ENCODE measurements at regions not wholly inside any gene's neighbourhood (a gene's known extent, or its start where the extent isn't known, plus 50 kb on each side); places are given as distances from the start of the nearest gene placed in this dataset.

DNA sequence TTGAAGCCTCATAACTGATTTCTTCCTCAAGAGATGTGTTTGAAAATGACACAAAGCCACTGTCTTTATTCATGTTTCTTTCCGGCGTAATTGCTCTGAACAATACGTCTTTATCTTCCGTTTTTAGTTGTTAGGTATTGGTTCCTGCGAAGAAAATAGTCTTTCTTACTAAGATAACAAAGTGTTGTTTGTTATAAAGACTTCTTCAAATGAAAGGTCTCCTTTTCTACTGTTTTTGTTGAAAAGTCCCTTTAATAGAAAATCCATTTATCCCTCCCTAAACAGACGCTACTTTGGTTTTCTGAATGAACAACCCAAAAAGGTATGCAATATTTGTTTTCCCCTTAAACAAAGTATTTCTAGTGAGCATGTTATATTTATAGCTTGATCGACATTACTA is 469.1 kb downstream of the KCNJ18 start:
- TF ChIP-seq, protein P1, sequence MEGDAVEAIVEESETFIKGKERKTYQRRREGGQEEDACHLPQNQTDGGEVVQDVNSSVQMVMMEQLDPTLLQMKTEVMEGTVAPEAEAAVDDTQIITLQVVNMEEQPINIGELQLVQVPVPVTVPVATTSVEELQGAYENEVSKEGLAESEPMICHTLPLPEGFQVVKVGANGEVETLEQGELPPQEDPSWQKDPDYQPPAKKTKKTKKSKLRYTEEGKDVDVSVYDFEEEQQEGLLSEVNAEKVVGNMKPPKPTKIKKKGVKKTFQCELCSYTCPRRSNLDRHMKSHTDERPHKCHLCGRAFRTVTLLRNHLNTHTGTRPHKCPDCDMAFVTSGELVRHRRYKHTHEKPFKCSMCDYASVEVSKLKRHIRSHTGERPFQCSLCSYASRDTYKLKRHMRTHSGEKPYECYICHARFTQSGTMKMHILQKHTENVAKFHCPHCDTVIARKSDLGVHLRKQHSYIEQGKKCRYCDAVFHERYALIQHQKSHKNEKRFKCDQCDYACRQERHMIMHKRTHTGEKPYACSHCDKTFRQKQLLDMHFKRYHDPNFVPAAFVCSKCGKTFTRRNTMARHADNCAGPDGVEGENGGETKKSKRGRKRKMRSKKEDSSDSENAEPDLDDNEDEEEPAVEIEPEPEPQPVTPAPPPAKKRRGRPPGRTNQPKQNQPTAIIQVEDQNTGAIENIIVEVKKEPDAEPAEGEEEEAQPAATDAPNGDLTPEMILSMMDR (IDR thresholded peaks at IDR 0.05 in 2 of 3, conservative IDR thresholded peaks at IDR 0.05 in 1 of 3; ENCODE audit: borderline replicate concordance in 1 of 3, insufficient read depth in 1 of 3, low read depth in 2 of 3, low read length in 2 of 3), result no peak
- TF ChIP-seq POLR2AphosphoS5 (IDR thresholded peaks at IDR 0.05; ENCODE audit: low read depth, low read length), result no peak
- TF ChIP-seq POLR2A (IDR thresholded peaks at IDR 0.05; ENCODE audit: borderline replicate concordance, extremely low read depth, insufficient read depth, insufficient read length), result no peak
- TF ChIP-seq, protein P2, sequence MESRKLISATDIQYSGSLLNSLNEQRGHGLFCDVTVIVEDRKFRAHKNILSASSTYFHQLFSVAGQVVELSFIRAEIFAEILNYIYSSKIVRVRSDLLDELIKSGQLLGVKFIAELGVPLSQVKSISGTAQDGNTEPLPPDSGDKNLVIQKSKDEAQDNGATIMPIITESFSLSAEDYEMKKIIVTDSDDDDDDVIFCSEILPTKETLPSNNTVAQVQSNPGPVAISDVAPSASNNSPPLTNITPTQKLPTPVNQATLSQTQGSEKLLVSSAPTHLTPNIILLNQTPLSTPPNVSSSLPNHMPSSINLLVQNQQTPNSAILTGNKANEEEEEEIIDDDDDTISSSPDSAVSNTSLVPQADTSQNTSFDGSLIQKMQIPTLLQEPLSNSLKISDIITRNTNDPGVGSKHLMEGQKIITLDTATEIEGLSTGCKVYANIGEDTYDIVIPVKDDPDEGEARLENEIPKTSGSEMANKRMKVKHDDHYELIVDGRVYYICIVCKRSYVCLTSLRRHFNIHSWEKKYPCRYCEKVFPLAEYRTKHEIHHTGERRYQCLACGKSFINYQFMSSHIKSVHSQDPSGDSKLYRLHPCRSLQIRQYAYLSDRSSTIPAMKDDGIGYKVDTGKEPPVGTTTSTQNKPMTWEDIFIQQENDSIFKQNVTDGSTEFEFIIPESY (IDR thresholded peaks at IDR 0.05; ENCODE audit: extremely low read depth, insufficient replicate concordance, low read length), result no peak
- TF ChIP-seq RAD21 (IDR thresholded peaks at IDR 0.05; ENCODE audit: low read depth), result no peak
- TF ChIP-seq, protein P3, sequence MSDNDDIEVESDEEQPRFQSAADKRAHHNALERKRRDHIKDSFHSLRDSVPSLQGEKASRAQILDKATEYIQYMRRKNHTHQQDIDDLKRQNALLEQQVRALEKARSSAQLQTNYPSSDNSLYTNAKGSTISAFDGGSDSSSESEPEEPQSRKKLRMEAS (IDR thresholded peaks at IDR 0.05), result no peak
- no peak for TF ChIP-seq SRF (IDR thresholded peaks at IDR 0.05; ENCODE audit: low read depth)
- TF ChIP-seq ZFX (IDR thresholded peaks at IDR 0.05), result no peak

Data from HCT116 (cell line).